G401 (cell line): ENCODE measurements at regions not wholly inside any gene's neighbourhood (a gene's known extent, or its start where the extent isn't known, plus 50 kb on each side); places are given as distances from the start of the nearest gene placed in this dataset.

Source experiments
- DNase-seq: peaks from one replicate; pipeline ENCODE4 v3.0.0-alpha.2; 2015; ENCODE audit warnings: low spot score
- in situ Hi-C: cut with HindIII; loops from 2 replicates; pipeline ENCODE4 v1.10.0; 2016; ENCODE audit warnings: low sequenced_read_pairs, mixed read lengths

DNA sequence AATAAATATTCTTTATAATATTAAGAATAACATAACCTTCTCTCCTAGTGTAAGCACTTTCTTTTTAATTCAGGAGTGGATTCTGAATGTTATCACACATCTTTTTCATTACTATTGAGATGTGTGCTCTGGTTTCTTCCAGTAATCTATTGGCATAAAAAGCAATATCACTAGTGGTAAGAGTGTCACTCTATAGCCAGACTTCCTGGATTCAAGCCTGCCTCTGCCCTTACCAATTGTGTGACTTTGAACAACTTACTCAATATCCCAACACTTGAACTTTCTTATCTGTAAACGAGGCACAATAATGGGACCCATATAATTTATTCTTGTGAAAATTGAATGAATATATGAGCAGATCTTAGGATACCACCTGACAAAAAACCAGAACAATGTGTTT lies 71.0 kb downstream of the SEM1 start:
- in situ Hi-C loops, result no loop called here
- DNase-seq, result no peak

DNA sequence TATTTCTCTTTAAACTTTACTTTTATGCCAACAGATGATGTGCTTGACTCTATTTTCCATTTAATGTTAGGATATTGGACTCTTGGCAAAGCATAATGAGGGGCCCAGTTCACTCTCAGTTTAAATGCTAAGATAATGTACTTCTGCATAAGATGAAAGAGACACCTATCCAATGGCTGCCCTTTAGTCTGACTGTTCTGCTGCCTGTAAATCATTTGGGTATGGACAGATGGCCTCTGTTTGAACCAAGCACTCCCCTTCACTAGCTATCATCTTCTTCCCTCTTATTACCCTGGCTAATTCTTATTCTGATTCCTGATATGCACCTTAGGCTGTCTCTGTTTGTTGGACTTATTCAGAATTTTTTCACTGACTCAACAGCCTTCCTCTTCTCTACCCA lies 72.1 kb downstream of the SEM1 start:
- in situ Hi-C loops, result no loop called here
- DNase-seq, result no peak

DNA sequence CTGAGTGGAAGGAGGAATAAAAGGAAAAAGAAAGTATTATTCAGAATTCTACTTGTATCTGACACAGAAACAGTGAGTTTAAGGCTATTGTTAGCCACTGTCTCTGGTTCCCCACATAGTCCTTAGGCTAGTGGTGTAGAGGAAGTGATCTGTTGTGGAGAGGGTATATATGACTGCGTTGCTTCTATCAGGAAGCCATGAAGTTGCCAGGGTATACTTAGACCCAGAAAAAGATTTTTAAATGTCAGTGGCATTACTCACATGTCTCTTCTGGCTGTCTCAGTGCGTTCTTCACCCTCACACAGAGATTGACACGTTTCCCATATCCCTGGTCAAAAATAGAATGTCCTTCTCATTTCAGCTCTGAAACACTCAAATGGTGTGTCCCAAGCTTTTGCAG lies 72.7 kb downstream of the SEM1 start:
- in situ Hi-C loops, result no loop called here

GRCh38 chr7:96636342-96636860 lies 73.2 kb downstream of the SEM1 start:
- no peak for DNase-seq
- in situ Hi-C loops, result no loop called here

More for the DNA sequence above, 72.7 kb downstream of the SEM1 start:
- DNase-seq, result no peak

DNA sequence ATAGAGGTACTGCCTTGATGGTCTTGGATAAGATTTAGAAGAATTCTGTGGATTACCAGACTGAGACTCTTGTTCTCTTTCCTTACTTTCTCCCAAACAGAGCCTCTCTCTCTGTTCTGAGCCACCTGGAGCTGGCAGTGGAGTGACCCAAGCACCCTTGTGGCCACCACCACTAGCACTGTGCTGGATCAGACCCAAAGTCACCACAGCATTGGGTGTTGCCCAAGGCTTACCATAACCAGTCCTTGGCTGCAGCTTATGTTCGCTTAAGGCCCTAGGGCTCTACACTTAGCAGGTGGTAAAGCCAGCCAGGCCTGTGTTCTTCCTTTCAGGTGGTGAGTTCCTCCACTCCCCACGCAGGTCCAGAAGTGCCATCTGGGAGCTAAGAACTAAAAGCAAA lies 79.8 kb downstream of the SEM1 start:
- no peak for DNase-seq
- in situ Hi-C loops, result no loop called here

DNA sequence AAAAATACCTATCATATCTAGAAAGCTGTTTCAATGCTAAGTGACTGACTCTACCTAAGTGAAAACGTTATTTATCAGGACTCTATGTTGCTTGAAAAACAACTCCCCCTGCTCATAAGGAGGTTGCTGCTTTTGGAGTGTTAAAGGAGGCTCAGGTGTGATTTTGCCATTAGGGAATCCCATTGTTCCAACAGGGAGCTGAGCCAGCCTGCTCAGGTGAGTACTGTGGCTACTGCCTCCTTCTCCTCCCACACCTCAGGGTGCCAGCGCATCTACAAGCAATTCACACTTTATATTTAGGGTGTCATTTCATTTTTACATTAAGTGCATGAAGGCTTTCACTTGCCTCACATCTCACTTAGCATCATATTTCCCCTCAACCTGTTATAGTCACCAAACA lies 84.7 kb downstream of the SEM1 start:
- in situ Hi-C loops, result no loop called here
- no peak for DNase-seq

- no peak for DNase-seq
- in situ Hi-C loops, result no loop called here
Measured at GRCh38 chr7:96621932-96622331, 87.7 kb downstream of the SEM1 start.

DNA sequence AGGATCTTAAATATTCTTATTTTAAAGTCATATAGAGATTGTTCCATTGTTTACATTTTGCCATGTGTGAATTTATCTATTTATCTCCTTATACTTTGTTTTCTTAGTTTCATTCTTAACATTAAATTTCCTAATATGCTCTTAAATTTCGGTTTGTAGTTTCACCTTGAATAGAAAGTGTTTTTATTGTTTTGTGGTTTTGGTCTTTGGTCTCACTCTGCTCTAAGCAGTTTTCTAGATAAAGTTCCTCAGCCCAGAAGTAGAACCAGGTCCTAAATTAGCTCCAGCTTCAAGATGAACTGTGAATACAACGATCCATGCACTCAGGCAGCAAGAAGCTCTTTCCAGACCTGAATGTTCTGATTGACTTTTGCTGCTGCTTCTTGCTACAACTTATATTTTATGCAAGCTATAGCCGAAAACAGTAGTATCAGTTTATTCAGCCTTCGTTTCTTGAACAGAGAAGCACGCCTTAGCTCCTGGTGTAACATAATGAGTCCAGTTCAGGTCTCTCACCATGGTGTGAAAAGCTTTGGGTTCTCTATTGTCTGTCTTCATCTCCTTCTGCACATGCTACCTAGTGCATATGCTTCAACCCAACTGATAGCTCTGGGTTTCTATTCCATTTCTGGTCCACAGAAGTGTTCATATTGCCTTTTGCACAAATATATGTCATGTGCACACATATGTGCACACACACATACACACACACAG lies 95.3 kb downstream of the SEM1 start:
- in situ Hi-C loops, result no loop called here
- DNase-seq, result no peak

DNA sequence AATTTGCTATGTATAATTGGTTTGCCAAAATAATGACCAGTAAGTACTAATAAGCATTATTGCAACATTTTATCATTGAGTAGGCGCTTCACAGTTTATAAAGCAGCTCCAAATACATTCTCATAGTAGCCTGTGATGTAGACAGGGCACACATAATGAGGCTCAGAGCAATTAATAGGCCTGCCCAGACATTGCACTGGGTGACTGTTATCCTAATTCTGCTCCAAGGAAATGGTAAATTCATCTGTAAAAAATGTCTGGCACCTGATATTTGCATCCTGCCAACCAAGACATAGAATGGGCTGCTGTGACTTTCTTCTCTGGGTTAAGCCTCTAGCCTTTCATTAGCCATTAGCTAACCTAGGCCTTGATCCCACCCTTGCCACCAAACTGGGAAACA lies 97.6 kb downstream of the SEM1 start:
- no peak for DNase-seq
- in situ Hi-C loops, result no loop called here

DNA sequence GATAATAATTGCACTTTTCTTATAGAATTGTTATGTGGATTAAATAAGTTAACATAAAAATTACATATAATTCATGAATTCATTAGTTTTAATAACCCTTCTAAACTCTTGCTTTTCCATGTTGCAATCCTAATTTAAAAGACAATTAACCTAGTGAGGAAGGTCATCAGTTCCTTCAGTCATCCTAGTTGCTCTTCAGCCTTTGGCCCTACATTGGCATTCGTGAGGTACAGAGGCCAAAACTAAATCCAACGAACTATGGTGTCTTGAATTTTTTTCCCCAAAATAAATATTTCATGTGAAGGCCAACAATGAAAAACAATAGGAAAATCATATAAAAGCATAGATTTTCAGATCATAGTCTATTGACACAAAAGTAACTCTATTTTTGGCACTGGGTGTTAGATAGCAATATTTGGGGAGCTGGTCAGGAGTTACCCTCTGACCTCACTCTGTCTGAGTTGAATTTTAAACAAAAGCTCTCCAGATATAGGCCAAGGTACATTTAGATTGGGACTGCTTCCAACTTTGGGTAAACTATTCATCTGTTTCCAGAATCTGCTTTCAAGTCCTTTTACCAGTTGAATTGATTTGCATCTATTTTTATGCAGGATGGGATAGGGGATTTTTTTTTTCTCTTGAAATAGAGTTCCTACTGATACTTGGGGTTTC lies 104.5 kb downstream of the SEM1 start:
- in situ Hi-C loops, result no loop called here
- DNase-seq, result no peak

GRCh38 chr7:96599288-96599936 lies 110.2 kb downstream of the SEM1 start:
- no peak for DNase-seq
- in situ Hi-C loops, result no loop called here

- no peak for DNase-seq
- in situ Hi-C loops, result no loop called here
Measured at GRCh38 chr7:96598421-96598820, 111.2 kb downstream of the SEM1 start.

- in situ Hi-C loops, result no loop called here
- DNase-seq, result no peak
Measured at GRCh38 chr7:96596120-96596826, 113.4 kb downstream of the SEM1 start.

DNA sequence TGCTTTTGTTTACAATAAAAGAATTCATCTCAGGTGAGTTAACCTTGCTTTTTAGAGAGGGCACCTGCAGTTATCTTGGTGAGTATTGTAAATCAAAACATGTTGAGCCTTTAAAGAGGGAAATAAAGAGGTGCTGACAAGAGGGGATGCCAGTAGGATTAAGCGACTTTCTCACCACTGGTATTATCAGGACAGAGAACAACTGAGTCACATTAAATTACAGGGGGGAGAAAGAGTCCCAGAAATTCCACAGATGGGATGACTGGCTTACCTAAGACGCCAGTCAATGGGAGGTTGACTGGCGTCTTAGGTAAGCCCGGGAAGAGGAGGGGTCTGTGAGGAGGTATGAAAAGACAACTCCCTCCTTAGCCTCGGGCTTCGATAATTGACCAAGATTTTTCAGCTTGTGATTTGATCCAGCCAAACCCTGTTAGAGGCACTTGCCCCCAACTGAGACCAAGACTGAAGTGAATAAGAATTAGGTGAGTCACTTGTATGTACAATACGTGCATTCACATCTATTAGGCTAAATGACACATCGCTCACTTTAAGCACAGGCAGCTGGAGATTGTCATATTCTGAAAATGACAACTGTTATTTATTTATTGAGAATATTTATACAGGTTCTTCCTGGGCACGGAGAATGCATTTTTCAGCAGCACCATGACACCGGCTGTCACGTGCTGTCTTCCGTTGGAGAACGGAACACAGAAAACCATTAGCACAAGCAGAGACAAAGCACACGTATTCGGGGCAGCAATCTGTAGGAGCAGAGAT lies 117.6 kb downstream of the SEM1 start:
- no peak for DNase-seq
- in situ Hi-C loops, result no loop called here

- in situ Hi-C loops, result no loop called here
- DNase-seq, result no peak
Measured at GRCh38 chr7:96591159-96591899, 118.3 kb downstream of the SEM1 start.

- in situ Hi-C loops, result no loop called here
- no peak for DNase-seq
Measured at GRCh38 chr7:96589038-96589437, 120.6 kb downstream of the SEM1 start.

GRCh38 chr7:96579119-96579518 lies 130.5 kb downstream of the SEM1 start:
- in situ Hi-C loops, result no loop called here
- no peak for DNase-seq

DNA sequence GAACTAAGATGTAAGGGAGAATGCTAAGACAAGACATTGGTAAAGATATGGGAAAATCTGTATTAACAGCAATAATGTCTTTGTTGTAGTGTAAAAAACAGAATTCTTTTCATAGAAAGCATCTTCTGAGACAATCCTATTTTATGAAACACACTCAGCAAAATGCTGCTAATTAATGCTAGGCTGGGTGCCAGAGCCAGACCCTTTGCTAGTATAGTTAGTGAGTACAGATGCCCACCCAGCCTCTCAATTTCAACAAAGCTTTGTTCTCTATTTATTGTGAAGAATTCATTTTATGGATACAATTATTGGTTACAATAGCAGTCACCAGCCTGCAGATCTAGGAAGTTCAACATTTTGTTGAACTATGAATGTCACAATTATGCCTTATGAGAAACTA lies 131.0 kb downstream of the SEM1 start:
- DNase-seq, result no peak
- in situ Hi-C loops, result no loop called here
